ENCODE measurements at regions not wholly inside any gene's neighbourhood (a gene's known extent, or its start where the extent isn't known, plus 50 kb on each side); places are given as distances from the start of the nearest gene placed in this dataset.

GRCh38 chr5:3027866-3028635 lies 276.6 kb upstream of the IRX2 start:
- TF ChIP-seq CTCF (IDR thresholded peaks at IDR 0.05) (no peak), POLR2A (IDR thresholded peaks at IDR 0.05) (no peak)

Data from lower leg skin (tissue), 3 donors.